SK-N-SH (cell line): ENCODE measurements at regions not wholly inside any gene's neighbourhood (a gene's known extent, or its start where the extent isn't known, plus 50 kb on each side); places are given as distances from the start of the nearest gene placed in this dataset.

Experiments
- CTCF ChIA-PET: fragments of 300-600, 350-600 bp; formaldehyde crosslinking; extraction: SDS; loops from one replicate; lab custom pipeline; 2021; lab: Yijun Ruan, JAX
- POLR2A ChIA-PET: fragments of 350-600 bp; sonication (Branson Sonifier 250); formaldehyde crosslinking; extraction: SDS; loops from one replicate; lab custom pipeline; 2020; ENCODE audit warnings: antibody characterized with exemption, inconsistent platforms; lab: Yijun Ruan, JAX
- DNase-seq: peaks from one replicate; pipeline ENCODE4 v3.0.0; 2012
- H2AFZ ChIP-seq: fragments of 200-600 bp; sonication (generic); 2 replicates; pipeline ENCODE4 v1.8.1; 2016; ENCODE audit warnings: antibody characterized with exemption, mild to moderate bottlenecking, low read depth
- H3F3A ChIP-seq: fragments of 200-600 bp; sonication (generic); replicated peaks from 2 replicates; pipeline ENCODE3; 2016; ENCODE audit warnings: antibody characterized with exemption, mild to moderate bottlenecking; ENCODE audit not compliant: insufficient read depth
- H3K27ac ChIP-seq, 2 experiments: fragments of 200-500 bp in 1 of 2; fragments of 200-600 bp in 1 of 2; sonication (Bioruptor generic) in 1 of 2; sonication (generic), shearing (Covaris generic) in 1 of 2; 2 replicates each; pipeline versions ENCODE4 v1.5.1 to v1.6.1; 2014 to 2016; ENCODE audit warnings: low read depth in 2 of 2, inconsistent platforms in 1 of 2, low read length in 1 of 2, mild to moderate bottlenecking in 1 of 2, mixed read lengths in 1 of 2
- H3K27me3 ChIP-seq: fragments of 200-600 bp; sonication (generic), shearing (Covaris generic); 2 replicates; pipeline ENCODE4 v1.6.1; 2016; ENCODE audit warnings: mixed run types; ENCODE audit not compliant: insufficient read depth
- H3K36me3 ChIP-seq, 2 experiments: fragments of 200-500 bp in 1 of 2; fragments of 200-600 bp in 1 of 2; sonication (Bioruptor generic) in 1 of 2; sonication (generic) in 1 of 2; replicated peaks in 1 of 2; 2 replicates each; pipeline versions ENCODE3 to v1.5.1; 2014 to 2016; ENCODE audit warnings: low read length in 1 of 2, mild to moderate bottlenecking in 1 of 2; ENCODE audit not compliant: insufficient read depth in 2 of 2, control insufficient read depth in 1 of 2
- H3K4me1 ChIP-seq, 2 experiments: fragments of 200-500 bp in 1 of 2; fragments of 200-600 bp in 1 of 2; sonication (Bioruptor generic) in 1 of 2; sonication (generic), shearing (Covaris generic) in 1 of 2; 2 replicates each; pipeline versions ENCODE4 v1.5.1 to v1.6.1; 2014 to 2016; ENCODE audit warnings: low read depth in 1 of 2, low read length in 1 of 2, mixed run types in 1 of 2; ENCODE audit not compliant: insufficient read depth in 2 of 2, control insufficient read depth in 1 of 2
- H3K4me2 ChIP-seq: fragments of 200-600 bp; sonication (generic), shearing (Covaris generic); 2 replicates; pipeline ENCODE4 v1.6.1; 2017; ENCODE audit warnings: mixed run types
- H3K4me3 ChIP-seq, 2 experiments: fragments of 200-500 bp in 1 of 2; fragments of 200-600 bp in 1 of 2; sonication (Bioruptor generic) in 1 of 2; sonication (generic), shearing (Covaris generic) in 1 of 2; 2 replicates each; pipeline versions ENCODE4 v1.5.1 to v1.8.1; 2014 to 2016; ENCODE audit warnings: low read depth in 2 of 2, inconsistent platforms in 1 of 2, low read length in 1 of 2, mild to moderate bottlenecking in 1 of 2, mixed read lengths in 1 of 2, moderate library complexity in 1 of 2
- H3K79me2 ChIP-seq: fragments of 200-600 bp; sonication (generic); 2 replicates; pipeline ENCODE4 v1.8.1; 2017; ENCODE audit warnings: mild to moderate bottlenecking; ENCODE audit not compliant: insufficient read depth
- H3K9ac ChIP-seq: fragments of 200-600 bp; sonication (generic); 2 replicates; pipeline ENCODE4 v1.6.1; 2017; ENCODE audit warnings: mixed run types
- H3K9me2 ChIP-seq: fragments of 200-600 bp; sonication (generic); 2 replicates; pipeline ENCODE4 v1.6.1; 2017; ENCODE audit warnings: mixed run types
- H3K9me3 ChIP-seq: fragments of 200-600 bp; sonication (generic); 2 replicates; pipeline ENCODE4 v1.6.1; 2017; ENCODE audit warnings: mixed run types, mild to moderate bottlenecking, moderate library complexity
- H4K20me1 ChIP-seq: fragments of 200-600 bp; sonication (generic); 2 replicates; pipeline ENCODE4 v1.6.1; 2017; ENCODE audit warnings: mild to moderate bottlenecking, mixed run types; ENCODE audit not compliant: insufficient read depth
- CHD2 ChIP-seq: fragments of 150-350 bp; IDR thresholded peaks from 2 replicates; pipeline ENCODE4 v1.6.1; 2018; ENCODE audit warnings: low read length; ENCODE audit not compliant: partially characterized antibody
- ELF1 ChIP-seq: IDR thresholded peaks from 2 replicates; pipeline ENCODE4 v1.4.0; 2012
- EZH2phosphoT487 ChIP-seq: fragments of 200-600 bp; sonication (generic); IDR thresholded peaks from 2 replicates; pipeline ENCODE4 v1.6.1; 2017; ENCODE audit warnings: low read depth, mixed run types, mild to moderate bottlenecking, antibody characterized with exemption, moderate library complexity, borderline replicate concordance
- FOSL2 ChIP-seq: IDR thresholded peaks from 2 replicates; pipeline ENCODE4 v1.4.0; 2012; ENCODE audit warnings: low read depth, mild to moderate bottlenecking, moderate library complexity, borderline replicate concordance
- FOXM1 ChIP-seq: IDR thresholded peaks from 2 replicates; pipeline ENCODE4 v1.4.0; 2012; ENCODE audit warnings: low read depth, mild to moderate bottlenecking
- GATA2 ChIP-seq: sonication (generic); formaldehyde crosslinking; IDR thresholded peaks from 2 replicates; pipeline ENCODE4 v1.5.0; 2020; ENCODE audit warnings: mild to moderate bottlenecking, missing genetic modification reagents
- JUND ChIP-seq: IDR thresholded peaks from 2 replicates; pipeline ENCODE4 v1.4.0; 2012
- MEF2A ChIP-seq: IDR thresholded peaks from 2 replicates; pipeline ENCODE4 v1.4.0; 2012; ENCODE audit warnings: low read depth, borderline replicate concordance
- NFIC ChIP-seq: IDR thresholded peaks from 2 replicates; pipeline ENCODE4 v1.4.0; 2012; ENCODE audit warnings: borderline replicate concordance
- POLR2AphosphoS5 ChIP-seq: IDR thresholded peaks from 2 replicates; pipeline ENCODE4 v1.6.1; 2012; ENCODE audit warnings: low read depth, low read length
- RAD21 ChIP-seq: IDR thresholded peaks from 2 replicates; pipeline ENCODE4 v1.6.1; 2012; ENCODE audit warnings: mild to moderate bottlenecking, low read length
- RCOR1 ChIP-seq: fragments of 150-350 bp; IDR thresholded peaks from 2 replicates; pipeline ENCODE4 v1.6.1; 2017; ENCODE audit warnings: antibody characterized with exemption, low read length
- RFX5 ChIP-seq: IDR thresholded peaks from 2 replicates; pipeline ENCODE4 v1.6.1; 2012; ENCODE audit warnings: mild to moderate bottlenecking, improper control_type of control experiment, low read length
- RXRA ChIP-seq: IDR thresholded peaks from 2 replicates; pipeline ENCODE4 v1.4.0; 2012; ENCODE audit warnings: low read depth, mild to moderate bottlenecking, borderline replicate concordance
- SMC3 ChIP-seq: IDR thresholded peaks from 2 replicates; pipeline ENCODE4 v1.6.1; 2012; ENCODE audit warnings: low read depth, low read length, improper control_type of control experiment
- TAF1 ChIP-seq: IDR thresholded peaks from 2 replicates; pipeline ENCODE4 v1.6.1; 2012; ENCODE audit warnings: low read depth, mild to moderate bottlenecking, low read length, moderate library complexity, borderline replicate concordance
- TCF12 ChIP-seq: IDR thresholded peaks from 2 replicates; pipeline ENCODE4 v1.4.0; 2012
- WGBS: methylation state at CpG from one replicate; pipeline ENCODE4 v1.1.6; 2017; ENCODE audit warnings: low lambda C conversion rate; 5-methylcytosine and 5-hydroxymethylcytosine counted together
- TF ChIP-seq, protein P1 (sequence below): IDR thresholded peaks from 2 replicates; pipeline ENCODE4 v1.4.0; 2012; ENCODE audit warnings: low read depth, borderline replicate concordance
- TF ChIP-seq, protein P2 (sequence below): fragments of 200-600 bp; sonication (generic); IDR thresholded peaks from 2 replicates; pipeline ENCODE4 v1.6.1; 2017; ENCODE audit warnings: antibody characterized with exemption, mild to moderate bottlenecking, moderate library complexity
- TF ChIP-seq, protein P3 (sequence below): fragments of 150-350 bp; IDR thresholded peaks from 2 replicates; pipeline ENCODE4 v1.6.1; 2016; ENCODE audit warnings: mild to moderate bottlenecking, low read depth, low read length
- TF ChIP-seq, protein P4 (sequence below): IDR thresholded peaks from 2 replicates; pipeline ENCODE4 v1.4.0; 2012; ENCODE audit warnings: low read depth, borderline replicate concordance
- TF ChIP-seq, protein P5 (sequence below): IDR thresholded peaks from 2 replicates; pipeline ENCODE4; 2012

DNA sequence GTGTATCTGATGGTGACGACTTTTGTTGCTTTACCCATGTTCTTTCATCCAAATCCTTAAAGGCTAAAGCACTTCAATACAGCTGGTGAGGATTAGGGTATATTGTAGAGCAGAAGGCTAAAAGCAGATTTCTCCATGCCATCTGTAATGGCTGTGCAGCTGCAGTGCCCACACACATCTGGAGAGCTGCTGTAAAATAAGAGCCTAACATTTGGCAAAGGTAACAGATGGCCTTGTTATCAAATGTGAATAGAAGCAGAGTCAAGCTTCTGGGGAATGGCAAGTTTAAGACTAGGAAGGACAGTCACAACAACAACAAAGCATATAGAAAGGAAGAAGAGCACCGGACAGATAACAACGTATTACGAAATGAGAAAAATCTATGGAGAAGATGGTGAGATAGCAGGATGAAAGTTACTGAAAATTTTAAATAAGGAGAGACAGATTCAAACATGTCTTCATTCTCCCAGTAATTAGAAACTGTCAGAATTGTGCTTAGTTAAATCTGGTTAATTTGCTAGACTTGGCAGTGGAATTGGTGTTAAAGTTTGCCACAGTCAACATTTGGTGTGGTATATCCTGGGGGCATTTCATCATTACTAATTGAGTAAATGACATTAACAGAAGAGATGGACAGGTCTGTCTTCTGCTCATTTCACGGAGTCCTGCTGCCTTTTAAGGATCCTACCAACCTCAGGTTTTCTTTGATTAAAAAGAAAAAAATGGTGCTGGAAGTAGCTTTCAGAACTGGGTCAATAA lies 1093.2 kb downstream of the ADGRL2 start:
- Histone ChIP-seq H3F3A (no peaks in the 10 kb centered on the region), H3K4me3 (no peak overlapping the region), H3K36me3 (no peaks in the 10 kb centered on the region), H3K9me3 (no peaks in the 10 kb centered on the region), H3K4me2 (no peak overlapping the region), H4K20me1 (no peaks in the 10 kb centered on the region), H3K4me1 (peaks cover 0 to 3% of the 10 kb centered on the region in 2 experiments; a peak in 2 of 4 replicates), H3K27me3 (no peaks in the 10 kb centered on the region), H3K27ac (peak overlapping the region in 1 of 2 experiments; percentile 39; a peak in 2 of 4 replicates), H3K9ac (no peak overlapping the region), H2AFZ (no peak overlapping the region), H3K79me2 (no peaks in the 10 kb centered on the region), H3K9me2 (no peaks in the 10 kb centered on the region)
- peak; percentile 36 for DNase-seq
- WGBS = 66% methylated on average over 5 of the region's 5 CpGs
- TF ChIP-seq TAF1 = no peak
- no peak for TF ChIP-seq EZH2phosphoT487
- TF ChIP-seq TCF12 = peak; percentile 26; the same call in 1 of the 2 replicates
- TF ChIP-seq CHD2 = peak; percentile 77
- no peak for TF ChIP-seq MEF2A
- no peak for TF ChIP-seq FOXM1
- TF ChIP-seq RCOR1 = peak; percentile 71; the same call in 1 of the 2 replicates
- TF ChIP-seq ELF1 = no peak
- no peak for TF ChIP-seq FOSL2
- TF ChIP-seq NFIC = no peak
- TF ChIP-seq, protein P1, sequence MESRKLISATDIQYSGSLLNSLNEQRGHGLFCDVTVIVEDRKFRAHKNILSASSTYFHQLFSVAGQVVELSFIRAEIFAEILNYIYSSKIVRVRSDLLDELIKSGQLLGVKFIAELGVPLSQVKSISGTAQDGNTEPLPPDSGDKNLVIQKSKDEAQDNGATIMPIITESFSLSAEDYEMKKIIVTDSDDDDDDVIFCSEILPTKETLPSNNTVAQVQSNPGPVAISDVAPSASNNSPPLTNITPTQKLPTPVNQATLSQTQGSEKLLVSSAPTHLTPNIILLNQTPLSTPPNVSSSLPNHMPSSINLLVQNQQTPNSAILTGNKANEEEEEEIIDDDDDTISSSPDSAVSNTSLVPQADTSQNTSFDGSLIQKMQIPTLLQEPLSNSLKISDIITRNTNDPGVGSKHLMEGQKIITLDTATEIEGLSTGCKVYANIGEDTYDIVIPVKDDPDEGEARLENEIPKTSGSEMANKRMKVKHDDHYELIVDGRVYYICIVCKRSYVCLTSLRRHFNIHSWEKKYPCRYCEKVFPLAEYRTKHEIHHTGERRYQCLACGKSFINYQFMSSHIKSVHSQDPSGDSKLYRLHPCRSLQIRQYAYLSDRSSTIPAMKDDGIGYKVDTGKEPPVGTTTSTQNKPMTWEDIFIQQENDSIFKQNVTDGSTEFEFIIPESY = no peak
- TF ChIP-seq, protein P2, sequence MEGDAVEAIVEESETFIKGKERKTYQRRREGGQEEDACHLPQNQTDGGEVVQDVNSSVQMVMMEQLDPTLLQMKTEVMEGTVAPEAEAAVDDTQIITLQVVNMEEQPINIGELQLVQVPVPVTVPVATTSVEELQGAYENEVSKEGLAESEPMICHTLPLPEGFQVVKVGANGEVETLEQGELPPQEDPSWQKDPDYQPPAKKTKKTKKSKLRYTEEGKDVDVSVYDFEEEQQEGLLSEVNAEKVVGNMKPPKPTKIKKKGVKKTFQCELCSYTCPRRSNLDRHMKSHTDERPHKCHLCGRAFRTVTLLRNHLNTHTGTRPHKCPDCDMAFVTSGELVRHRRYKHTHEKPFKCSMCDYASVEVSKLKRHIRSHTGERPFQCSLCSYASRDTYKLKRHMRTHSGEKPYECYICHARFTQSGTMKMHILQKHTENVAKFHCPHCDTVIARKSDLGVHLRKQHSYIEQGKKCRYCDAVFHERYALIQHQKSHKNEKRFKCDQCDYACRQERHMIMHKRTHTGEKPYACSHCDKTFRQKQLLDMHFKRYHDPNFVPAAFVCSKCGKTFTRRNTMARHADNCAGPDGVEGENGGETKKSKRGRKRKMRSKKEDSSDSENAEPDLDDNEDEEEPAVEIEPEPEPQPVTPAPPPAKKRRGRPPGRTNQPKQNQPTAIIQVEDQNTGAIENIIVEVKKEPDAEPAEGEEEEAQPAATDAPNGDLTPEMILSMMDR = no peak
- TF ChIP-seq, protein P3, sequence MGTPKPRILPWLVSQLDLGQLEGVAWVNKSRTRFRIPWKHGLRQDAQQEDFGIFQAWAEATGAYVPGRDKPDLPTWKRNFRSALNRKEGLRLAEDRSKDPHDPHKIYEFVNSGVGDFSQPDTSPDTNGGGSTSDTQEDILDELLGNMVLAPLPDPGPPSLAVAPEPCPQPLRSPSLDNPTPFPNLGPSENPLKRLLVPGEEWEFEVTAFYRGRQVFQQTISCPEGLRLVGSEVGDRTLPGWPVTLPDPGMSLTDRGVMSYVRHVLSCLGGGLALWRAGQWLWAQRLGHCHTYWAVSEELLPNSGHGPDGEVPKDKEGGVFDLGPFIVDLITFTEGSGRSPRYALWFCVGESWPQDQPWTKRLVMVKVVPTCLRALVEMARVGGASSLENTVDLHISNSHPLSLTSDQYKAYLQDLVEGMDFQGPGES = no peak
- TF ChIP-seq, protein P4, sequence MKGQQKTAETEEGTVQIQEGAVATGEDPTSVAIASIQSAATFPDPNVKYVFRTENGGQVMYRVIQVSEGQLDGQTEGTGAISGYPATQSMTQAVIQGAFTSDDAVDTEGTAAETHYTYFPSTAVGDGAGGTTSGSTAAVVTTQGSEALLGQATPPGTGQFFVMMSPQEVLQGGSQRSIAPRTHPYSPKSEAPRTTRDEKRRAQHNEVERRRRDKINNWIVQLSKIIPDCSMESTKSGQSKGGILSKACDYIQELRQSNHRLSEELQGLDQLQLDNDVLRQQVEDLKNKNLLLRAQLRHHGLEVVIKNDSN = no peak
- TF ChIP-seq POLR2AphosphoS5 = peak; percentile 22; the same call in 1 of the 2 replicates
- TF ChIP-seq JUND = no peak
- TF ChIP-seq, protein P5, sequence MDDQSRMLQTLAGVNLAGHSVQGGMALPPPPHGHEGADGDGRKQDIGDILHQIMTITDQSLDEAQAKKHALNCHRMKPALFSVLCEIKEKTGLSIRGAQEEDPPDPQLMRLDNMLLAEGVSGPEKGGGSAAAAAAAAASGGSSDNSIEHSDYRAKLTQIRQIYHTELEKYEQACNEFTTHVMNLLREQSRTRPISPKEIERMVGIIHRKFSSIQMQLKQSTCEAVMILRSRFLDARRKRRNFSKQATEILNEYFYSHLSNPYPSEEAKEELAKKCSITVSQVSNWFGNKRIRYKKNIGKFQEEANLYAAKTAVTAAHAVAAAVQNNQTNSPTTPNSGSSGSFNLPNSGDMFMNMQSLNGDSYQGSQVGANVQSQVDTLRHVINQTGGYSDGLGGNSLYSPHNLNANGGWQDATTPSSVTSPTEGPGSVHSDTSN = no peak
- no peak for TF ChIP-seq SMC3
- TF ChIP-seq RFX5 = no peak
- TF ChIP-seq RXRA = no peak
- TF ChIP-seq RAD21 = peak; percentile 11; the same call in 1 of the 2 replicates
- TF ChIP-seq GATA2 (CRISPR knock-in tag) = peak; percentile 18; the same call in 1 of the 2 replicates
- CTCF ChIA-PET = no interaction called here
- POLR2A ChIA-PET = no interaction called here
